NCI-H2196 treated with DMSO at 0.1 percent for 48 hours (cell line): ENCODE measurements at regions not wholly inside any gene's neighbourhood (a gene's known extent, or its start where the extent isn't known, plus 50 kb on each side); places are given as distances from the start of the nearest gene placed in this dataset.
"Not testable (repeated sequence)": the region's sequence is repeated elsewhere in the genome, so short reads cannot be mapped to it uniquely, and the experiment has no call there.

ENCODE experiments used
- DNase-seq: peaks from one replicate; lab custom pipeline; 2025; ENCODE audit not compliant: unreplicated experiment; lab: John Stamatoyannopoulos, UW

GRCh38 chr3:137820366-137820765, 56.3 kb downstream of the SOX14 start:
- DNase-seq = no peak

- no peak for DNase-seq
Observed at GRCh38 chr3:137835096-137835495, 71.0 kb downstream of the SOX14 start.

GRCh38 chr3:137845194-137845593, 81.1 kb downstream of the SOX14 start:
- no peak for DNase-seq

DNA sequence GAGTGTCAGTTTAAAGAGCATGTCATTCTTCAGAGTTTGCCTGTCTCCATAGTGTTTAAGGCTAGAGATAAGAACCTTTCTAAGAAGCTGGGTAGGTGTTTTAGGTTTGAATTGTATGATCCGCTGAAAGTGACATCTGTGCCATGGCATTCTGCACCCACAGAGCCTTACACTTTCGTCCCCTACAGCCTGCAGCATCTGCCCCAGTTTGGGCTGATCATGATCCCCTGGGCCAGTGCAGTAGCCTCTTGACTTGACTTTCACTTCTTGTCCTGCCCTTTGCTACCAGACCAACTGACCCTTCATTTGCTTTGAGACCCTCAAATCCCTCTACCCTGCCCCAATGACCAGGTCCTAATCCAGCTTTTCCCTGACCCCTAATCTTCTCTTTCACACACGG, 81.6 kb downstream of the SOX14 start:
- no peak for DNase-seq

DNA sequence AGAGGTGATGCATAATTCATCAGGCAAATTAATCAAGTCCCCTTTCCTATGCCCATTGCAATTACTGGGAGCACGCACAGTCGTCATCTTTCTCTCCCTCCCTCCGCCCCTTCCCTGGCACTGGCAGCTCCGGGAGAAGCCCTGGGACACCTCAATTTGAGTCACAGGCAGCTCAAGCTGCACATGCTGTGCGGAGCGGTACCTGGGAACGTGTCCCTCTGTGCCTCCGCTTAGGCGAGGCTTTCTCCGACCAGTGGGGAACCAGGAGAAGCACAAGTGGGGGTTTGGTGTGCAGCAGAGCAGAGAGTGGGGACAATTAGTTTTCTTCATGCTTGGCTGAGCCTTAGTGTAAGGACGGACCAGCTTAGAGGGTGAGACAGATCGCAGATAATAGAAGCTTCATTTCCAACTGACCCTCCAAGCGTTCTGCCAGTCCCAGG, 88.3 kb downstream of the SOX14 start:
- DNase-seq = no peak

DNA sequence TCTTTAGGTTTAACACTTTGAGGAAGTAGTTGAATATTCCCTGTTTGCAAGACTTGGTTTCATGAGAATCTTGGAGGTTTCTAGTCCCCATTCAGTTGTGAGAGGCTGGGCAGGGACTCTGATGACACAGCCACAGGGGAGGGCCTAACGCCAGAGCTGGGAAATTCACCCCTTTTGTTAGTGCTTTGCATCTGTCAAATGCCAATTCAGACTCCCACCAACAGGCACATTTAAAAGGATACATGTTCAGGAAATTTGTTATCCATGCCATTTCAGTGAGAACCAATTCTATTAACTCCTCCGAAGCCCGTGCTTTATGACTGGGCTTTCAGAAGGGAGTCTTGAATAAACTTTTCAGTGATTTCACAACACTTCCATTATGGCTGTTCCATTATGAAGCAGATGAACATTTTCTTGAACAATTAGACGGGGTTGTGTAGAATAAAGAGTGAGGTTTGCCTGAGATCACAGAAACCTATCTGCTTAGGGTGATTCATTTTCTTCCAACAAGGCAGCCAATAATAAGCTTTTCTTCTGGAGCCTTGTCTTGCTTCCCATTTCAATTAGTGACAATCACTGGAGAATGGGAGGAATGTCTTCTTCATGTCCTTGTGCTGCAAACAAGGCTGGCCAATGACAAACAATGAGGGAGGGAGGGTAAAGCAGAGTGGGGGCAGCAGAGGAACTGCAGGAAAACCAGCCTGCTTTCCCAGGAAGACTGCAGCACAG, 90.6 kb downstream of the SOX14 start:
- DNase-seq = no peak

DNA sequence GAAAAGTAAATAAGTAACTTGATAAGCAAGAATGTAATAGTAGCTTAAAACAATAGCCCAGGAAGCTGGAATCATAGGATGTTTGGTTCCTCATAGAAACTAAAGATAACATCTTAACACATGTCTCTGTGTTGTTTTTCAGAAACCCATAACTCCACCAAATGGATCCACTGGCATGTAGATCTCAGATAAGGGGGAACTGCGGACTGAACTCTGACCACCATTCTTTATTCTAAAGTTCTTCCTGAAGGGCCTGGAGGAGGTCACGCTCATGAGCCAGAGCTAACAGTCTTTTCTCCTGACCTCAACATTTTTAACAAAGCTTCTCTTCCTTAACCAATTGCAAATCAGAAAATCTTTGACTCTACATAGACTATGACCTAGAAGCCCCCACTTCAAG, 101.9 kb downstream of the SOX14 start:
- DNase-seq = no peak

- no peak for DNase-seq
Observed at GRCh38 chr3:137866933-137867332, 102.8 kb downstream of the SOX14 start.

GRCh38 chr3:137867611-137868010, 103.5 kb downstream of the SOX14 start:
- no peak for DNase-seq

DNA sequence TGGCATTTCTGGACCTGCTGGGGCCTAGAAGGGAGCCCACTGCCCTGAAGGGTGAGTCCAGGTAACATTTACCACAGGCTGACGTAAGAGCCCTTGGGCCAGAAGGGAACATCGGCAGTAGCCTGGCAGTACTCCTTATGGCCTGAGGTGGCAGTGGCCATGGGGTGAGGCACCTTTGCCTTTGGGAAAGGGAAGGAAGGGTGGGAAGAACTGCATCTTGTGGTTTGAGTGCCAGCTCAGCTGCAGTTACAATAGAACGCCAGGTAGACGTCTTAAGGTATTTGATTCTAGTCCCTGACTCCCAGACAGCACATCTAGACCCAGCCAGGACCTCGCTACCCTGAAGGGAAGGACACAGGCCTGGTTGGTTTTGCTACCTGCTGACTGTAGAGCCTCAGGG, 104.9 kb downstream of the SOX14 start:
- DNase-seq = no peak

DNA sequence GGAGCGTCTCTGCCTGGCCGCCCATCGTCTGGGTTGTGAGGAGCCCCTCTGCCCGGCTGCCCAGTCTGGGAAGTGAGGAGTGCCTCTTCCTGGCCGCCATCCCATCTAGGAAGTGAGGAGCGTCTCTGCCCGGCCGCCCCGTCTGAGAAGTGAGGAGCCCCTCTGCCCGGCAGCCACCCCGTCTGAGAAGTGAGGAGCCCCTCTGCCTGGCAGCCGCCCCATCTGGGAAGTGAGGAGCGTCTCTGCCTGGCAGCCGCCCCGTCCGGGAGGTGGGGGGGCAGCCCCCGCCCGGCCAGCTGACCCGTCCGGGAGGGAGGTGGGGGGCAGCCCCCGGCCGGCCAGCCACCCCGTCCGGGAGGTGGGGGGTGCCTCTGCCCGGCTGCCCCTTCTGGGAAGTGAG, 108.5 kb downstream of the SOX14 start:
- not testable (repeated sequence) for DNase-seq

DNA sequence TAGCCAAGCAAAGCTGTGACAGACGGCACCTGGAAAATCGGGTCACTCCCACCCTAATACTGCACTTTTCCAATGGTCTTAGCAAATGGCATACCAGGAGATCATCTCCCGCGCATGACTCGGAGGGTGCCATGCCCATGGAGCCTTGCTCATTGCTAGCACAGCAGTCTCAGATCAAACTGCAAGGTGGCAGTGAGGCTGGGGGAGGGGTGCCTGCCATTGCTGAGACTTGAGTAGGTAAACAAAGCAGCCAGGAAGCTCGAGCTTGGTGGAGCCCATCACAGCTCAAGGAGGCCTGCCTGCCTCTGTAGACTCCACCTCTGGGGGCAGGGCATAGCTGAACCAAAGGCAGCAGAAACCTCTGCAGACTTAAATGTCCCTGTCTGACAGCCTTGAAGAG, 113.1 kb upstream of the CLDN18 start:
- not testable (repeated sequence) for DNase-seq

- DNase-seq = no peak
Observed at GRCh38 chr3:137906985-137907649, 102.8 kb upstream of the CLDN18 start.

GRCh38 chr3:137924628-137925027, 85.3 kb upstream of the CLDN18 start:
- no peak for DNase-seq

GRCh38 chr3:137925080-137925479, 84.9 kb upstream of the CLDN18 start:
- no peak for DNase-seq

- DNase-seq = no peak
Observed at GRCh38 chr3:137926991-137927390, 83.0 kb upstream of the CLDN18 start.

GRCh38 chr3:137930976-137931375, 79.0 kb upstream of the CLDN18 start:
- DNase-seq = no peak

- no peak for DNase-seq
Observed at GRCh38 chr3:137938876-137939275, 71.1 kb upstream of the CLDN18 start.

- DNase-seq = no peak
Observed at GRCh38 chr3:137944593-137944992, 65.4 kb upstream of the CLDN18 start.

- DNase-seq = peak; percentile 78
Observed at GRCh38 chr3:137946356-137946973, 63.5 kb upstream of the CLDN18 start.

GRCh38 chr3:137947117-137947516, 62.8 kb upstream of the CLDN18 start:
- no peak for DNase-seq

DNA sequence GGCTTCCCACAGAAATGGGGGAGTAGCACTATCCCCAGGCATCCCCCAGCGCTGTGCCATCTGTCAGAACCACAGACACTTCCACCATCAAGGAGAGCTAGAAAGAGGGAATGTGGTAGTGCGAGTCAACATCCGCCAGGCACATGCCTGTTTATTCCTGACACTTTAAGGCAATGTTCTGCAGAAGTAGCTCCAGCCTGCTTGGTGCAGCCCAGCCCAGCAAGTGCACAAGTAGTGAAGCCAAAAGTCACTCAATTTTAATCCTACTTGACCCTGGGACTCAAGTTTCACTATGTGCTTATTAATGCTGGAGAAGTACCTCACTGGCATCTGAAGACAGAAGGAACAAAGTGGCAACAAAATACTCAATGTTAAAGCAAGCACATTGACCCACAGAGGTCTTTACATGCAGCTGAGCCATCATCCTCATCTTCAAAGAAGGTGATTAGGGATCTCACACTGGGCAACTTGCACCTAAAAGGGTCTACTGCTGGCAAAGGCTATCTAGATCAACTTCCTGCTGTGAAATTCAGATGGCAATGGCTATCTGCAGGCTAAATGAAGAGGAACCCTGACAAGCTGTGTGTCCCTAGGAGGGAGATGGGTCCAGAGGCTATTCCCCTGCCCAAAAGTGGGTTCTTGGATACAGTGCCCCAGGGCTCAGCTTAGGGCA, 61.4 kb upstream of the CLDN18 start:
- no peak for DNase-seq
